Spleen (tissue), 11 donors: ENCODE measurements at regions not wholly inside any gene's neighbourhood (a gene's known extent, or its start where the extent isn't known, plus 50 kb on each side); places are given as distances from the start of the nearest gene placed in this dataset.
"Not testable (repeated sequence)": the region's sequence is repeated elsewhere in the genome, so short reads cannot be mapped to it uniquely, and the experiment has no call there.

ENCODE experiments used
- DNase-seq: peaks from one replicate; pipeline ENCODE4 v3.0.0-alpha.2; 2020
- H3K27ac ChIP-seq, 8 donors: fragments of 200-600 bp; sonication (generic) in 7 of 8; 1 replicate in 4 of 8; 2 replicates in 4 of 8; pipeline versions ENCODE4 v1.5.0 to v1.8.0; 2016 to 2021; ENCODE audit warnings: inconsistent platforms in 4 of 8, mild to moderate bottlenecking in 4 of 8, moderate library complexity in 1 of 8
- H3K27me3 ChIP-seq, 7 donors: fragments of 200-600 bp; sonication (generic) in 6 of 7; replicated peaks in 1 of 7; 1 replicate in 4 of 7; 2 replicates in 3 of 7; pipeline versions ENCODE4 v1.5.0 to v1.8.0; 2016 to 2021; ENCODE audit warnings: inconsistent platforms in 3 of 7, mild to moderate bottlenecking in 1 of 7
- H3K36me3 ChIP-seq, 6 donors: fragments of 200-600 bp; sonication (generic) in 5 of 6; 1 replicate in 4 of 6; 2 replicates in 2 of 6; pipeline versions ENCODE4 v1.5.0 to v1.8.0; 2016 to 2021; ENCODE audit warnings: inconsistent platforms in 2 of 6
- H3K4me1 ChIP-seq, 6 donors: fragments of 200-600 bp; sonication (generic) in 5 of 6; 1 replicate in 3 of 6; 2 replicates in 3 of 6; pipeline versions ENCODE4 v1.5.0 to v1.8.0; 2016 to 2021; ENCODE audit warnings: inconsistent platforms in 3 of 6
- H3K4me3 ChIP-seq, 8 donors: fragments of 200-600 bp; sonication (generic) in 7 of 8; 1 replicate in 4 of 8; 2 replicates in 4 of 8; pipeline versions ENCODE4 v1.5.0 to v1.8.0; 2016 to 2021; ENCODE audit warnings: inconsistent platforms in 4 of 8, mild to moderate bottlenecking in 4 of 8, moderate library complexity in 2 of 8
- H3K9me3 ChIP-seq, 8 donors: fragments of 200-600 bp; sonication (generic) in 7 of 8; 1 replicate in 4 of 8; 2 replicates in 4 of 8; pipeline versions ENCODE4 v1.5.0 to v1.8.0; 2016 to 2021; ENCODE audit warnings: inconsistent platforms in 4 of 8
- CTCF ChIP-seq, 11 experiments: fragments of 200-600 bp in 7 of 11; fragments of 450-650 bp in 4 of 11; sonication (generic) in 4 of 11; IDR thresholded peaks in 8 of 11; conservative IDR thresholded peaks in 3 of 11; 1 replicate in 7 of 11; 2 replicates in 4 of 11; pipeline versions ENCODE4 v1.4.0 to v1.8.0; 2016 to 2021; ENCODE audit warnings: antibody characterized with exemption in 11 of 11, inconsistent platforms in 4 of 11, mild to moderate bottlenecking in 1 of 11
- POLR2A ChIP-seq, 3 donors: fragments of 450-650 bp; IDR thresholded peaks; one replicate each; pipeline ENCODE4 v1.5.1; 2017; ENCODE audit warnings: antibody characterized with exemption in 3 of 3, mild to moderate bottlenecking in 1 of 3
- POLR2AphosphoS5 ChIP-seq, 3 donors: sonication (generic); formaldehyde crosslinking; IDR thresholded peaks; one replicate each; pipeline ENCODE4 v1.5.1; 2017; ENCODE audit warnings: antibody characterized with exemption in 3 of 3
- WGBS, 5 donors: extraction: QIAGEN DNeasy Blood & Tissue Kit in 3 of 5; methylation state at CpG; one replicate each; pipeline versions ENCODE4 v1.1.5 to v1.1.7; 2013 to 2018; 5-methylcytosine and 5-hydroxymethylcytosine counted together
- intact Hi-C: fragments of 100-400 bp; cut with DNase I; formaldehyde crosslinking; loops from one replicate; pipeline ENCODE4 v1.15.0; 2023; ENCODE audit warnings: low total_unique reads
- donor health status: healthy with polysubstance abuse.
- donor health status: DM: no; HTN: no; CAD: no; lungs with moderate emphysema.
- donor health status: DM: no; HTN: no; CAD: no.
- donor health status: Bipolar disorder and iron deficiency.
- donor health status: healthy.
- donor health status: DM: no; HTN: no; CAD: no.
- donor health status: DM: yes; HTN: yes; CAD: no.

- DNase-seq = no peak
- Histone ChIP-seq H3K36me3 (no peaks in the 10 kb centered on the region), H3K4me3 (no peak overlapping the region), H3K9me3 (peaks cover 0 to 5% (median 0%) of the 10 kb centered on the region in 8 donors), H3K27me3 (no peaks in the 10 kb centered on the region), H3K27ac (peak overlapping the region in 1 of 8 donors; percentile 18), H3K4me1 (no peaks in the 10 kb centered on the region)
- TF ChIP-seq CTCF (IDR thresholded peaks at IDR 0.05 in 8 of 11, conservative IDR thresholded peaks at IDR 0.05 in 3 of 11) = no peak
- TF ChIP-seq POLR2A (IDR thresholded peaks at IDR 0.05) = no peak
- no peak for TF ChIP-seq POLR2AphosphoS5 (IDR thresholded peaks at IDR 0.05)
- WGBS, 5 donors = 20 to 46% (median 39%) methylated on average over 6 of the region's 6 CpGs
- intact Hi-C loops = no loop called here
These were observed 193.8 kb upstream of the CXorf51B start for GRCh38 chrX:146615628-146616348.

DNA sequence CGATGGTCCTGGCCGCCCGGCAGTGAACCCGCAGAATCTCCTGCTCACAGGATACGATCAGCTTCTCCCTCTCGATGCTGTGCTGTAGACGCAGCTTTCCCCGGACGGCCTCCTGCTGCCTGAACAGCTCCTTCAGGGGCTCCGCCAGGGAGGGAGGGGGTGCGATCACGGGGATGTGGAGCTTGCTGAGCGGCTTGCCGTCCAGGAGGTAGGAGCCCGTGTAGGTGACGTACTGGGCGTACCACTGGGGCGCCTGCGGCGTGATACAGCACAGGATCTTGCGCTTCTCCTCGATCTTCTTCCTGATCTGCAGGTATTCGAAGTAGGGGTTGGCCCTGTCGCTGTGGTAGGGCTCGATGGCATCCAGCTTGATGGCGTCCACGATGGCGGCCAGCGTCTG lies 189.6 kb upstream of the CXorf51B start:
- DNase-seq, H3K36me3 ChIP-seq, H3K9me3 ChIP-seq, intact Hi-C loops, H3K27me3 ChIP-seq, H3K27ac ChIP-seq, H3K4me1 ChIP-seq, H3K4me3 ChIP-seq: not testable (repeated sequence)
- 82 to 89% (median 86%) methylated on average over 4 to 29 of the region's 29 CpGs for WGBS, 5 donors

- no peaks in the 10 kb centered on the region for H3K4me1 ChIP-seq
- H3K4me3 ChIP-seq = no peak overlapping the region
- TF ChIP-seq POLR2AphosphoS5 (IDR thresholded peaks at IDR 0.05) (no peak), POLR2A (IDR thresholded peaks at IDR 0.05) (no peak), CTCF (IDR thresholded peaks at IDR 0.05 in 8 of 11, conservative IDR thresholded peaks at IDR 0.05 in 3 of 11) (no peak)
- H3K9me3 ChIP-seq = peaks cover 0 to 23% (median 11%) of the 10 kb centered on the region in 8 donors
- no peaks in the 10 kb centered on the region for H3K36me3 ChIP-seq
- WGBS, 5 donors = 30 to 76% (median 57%) methylated on average over 1 of the region's 1 CpG
- intact Hi-C loops = no loop called here
- H3K27me3 ChIP-seq = no peaks in the 10 kb centered on the region
- no peak for DNase-seq
- H3K27ac ChIP-seq = no peak overlapping the region
These were observed 151.2 kb upstream of the CXorf51B start for GRCh38 chrX:146658379-146658778.

GRCh38 chrX:146707781-146708180 lies 101.8 kb upstream of the CXorf51B start:
- Histone ChIP-seq H3K4me3 (no peak overlapping the region), H3K27me3 (no peaks in the 10 kb centered on the region), H3K9me3 (peaks cover 0 to 15% (median 0%) of the 10 kb centered on the region in 8 donors), H3K36me3 (no peaks in the 10 kb centered on the region), H3K4me1 (no peaks in the 10 kb centered on the region), H3K27ac (no peak overlapping the region)
- TF ChIP-seq POLR2AphosphoS5 (IDR thresholded peaks at IDR 0.05) = no peak
- TF ChIP-seq CTCF (IDR thresholded peaks at IDR 0.05 in 8 of 11, conservative IDR thresholded peaks at IDR 0.05 in 3 of 11) = no peak
- TF ChIP-seq POLR2A (IDR thresholded peaks at IDR 0.05) = no peak
- no peak for DNase-seq
- WGBS, 5 donors = 70 to 96% (median 80%) methylated on average over 1 to 2 of the region's 2 CpGs
- intact Hi-C loops = no loop called here

DNA sequence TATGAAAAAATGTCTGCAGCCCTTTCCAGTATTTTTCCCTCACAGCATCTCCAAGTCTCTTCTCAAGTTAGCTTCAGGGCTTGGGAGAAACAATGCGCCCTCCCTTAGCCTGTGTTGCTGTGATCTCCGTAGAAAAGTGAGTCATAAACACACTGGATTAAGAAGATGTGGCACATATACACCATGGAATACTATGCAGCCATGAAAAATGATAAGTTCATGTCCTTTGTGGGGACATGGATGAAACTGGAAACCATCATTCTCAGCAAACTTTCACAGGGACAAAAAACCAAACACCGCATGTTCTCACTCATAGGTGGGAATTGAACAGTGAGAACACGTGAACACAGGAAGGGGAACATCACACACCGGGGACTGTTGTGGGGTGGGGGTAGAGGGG lies 100.7 kb upstream of the CXorf51B start:
- DNase-seq, H3K36me3 ChIP-seq, H3K4me1 ChIP-seq, H3K4me3 ChIP-seq, H3K9me3 ChIP-seq, H3K27ac ChIP-seq, H3K27me3 ChIP-seq, intact Hi-C loops: not testable (repeated sequence)
- 61 to 73% (median 65%) methylated on average over 5 of the region's 5 CpGs for WGBS, 5 donors
